Endothelial cell of umbilical vein (primary cell): ENCODE measurements at regions not wholly inside any gene's neighbourhood (a gene's known extent, or its start where the extent isn't known, plus 50 kb on each side); places are given as distances from the start of the nearest gene placed in this dataset.

Source experiments
- BruUV-seq: library from RNA; stranded (reverse); fragments of 400-500 nt; replicated peaks from 2 replicates; lab custom pipeline; 2021; lab: Mats Ljungman, UMichigan
- CTCF ChIA-PET: fragments of 300-600, 350-600 bp; sonication (Branson Sonifier 250); formaldehyde crosslinking; loops from one replicate; lab custom pipeline; 2021; ENCODE audit warnings: antibody characterized with exemption, inconsistent platforms; lab: Charles Lee
- POLR2A ChIA-PET: fragments of 300-600, 350-600 bp; sonication (Branson Sonifier 250); formaldehyde crosslinking; loops from one replicate; lab custom pipeline; 2021; ENCODE audit warnings: antibody characterized with exemption, inconsistent platforms; lab: Charles Lee
- DNase-seq: peaks from one replicate; pipeline ENCODE4 v3.0.0-alpha.2; 2011; ENCODE audit warnings: low read depth, low spot score
- FAIRE-seq: peaks from 2 replicates; lab custom pipeline; 2011; peaks lifted over from hg19 to GRCh38; lab: Jason Lieb, UNC
- H2AFZ ChIP-seq: 2 replicates; pipeline ENCODE4 v1.6.0; 2012; ENCODE audit warnings: low read depth, low read length, control low read depth, inconsistent platforms
- H3K27ac ChIP-seq: 2 replicates; pipeline ENCODE4 v1.5.1; 2011; ENCODE audit warnings: low read depth, mild to moderate bottlenecking, control low read depth, low read length, moderate library complexity; ENCODE audit not compliant: insufficient read depth
- H3K27me3 ChIP-seq, 2 experiments: 2 replicates each; pipeline versions ENCODE4 v1.6.0 to v1.6.1; 2011; ENCODE audit warnings: low read length in 2 of 2, mixed read lengths in 1 of 2; ENCODE audit not compliant: control insufficient read depth in 2 of 2, insufficient read depth in 2 of 2
- H3K36me3 ChIP-seq, 2 experiments: 2 replicates in 1 of 2; 3 replicates in 1 of 2; pipeline ENCODE4 v1.5.1; 2011; ENCODE audit warnings: low read length in 2 of 2, mild to moderate bottlenecking in 1 of 2, moderate library complexity in 1 of 2; ENCODE audit not compliant: control insufficient read depth in 2 of 2, insufficient read depth in 2 of 2; ENCODE audit errors: extremely low read depth in 1 of 2
- H3K4me1 ChIP-seq: 3 replicates; pipeline ENCODE4 v1.5.1; 2011; ENCODE audit warnings: mild to moderate bottlenecking, low read length; ENCODE audit not compliant: control insufficient read depth, insufficient read depth; ENCODE audit errors: extremely low read depth
- H3K4me2 ChIP-seq: 2 replicates; pipeline ENCODE4 v1.6.1; 2011; ENCODE audit warnings: low read length, control low read depth, mixed read lengths; ENCODE audit not compliant: insufficient read depth
- H3K4me3 ChIP-seq, 3 experiments: fragments of 200-600 bp in 1 of 3; sonication (generic), shearing (Covaris generic) in 1 of 3; replicated peaks in 1 of 3; 2 replicates each; pipeline ENCODE4 v1.5.1; 2011 to 2016; ENCODE audit warnings: control low read depth in 3 of 3, low read length in 3 of 3, mild to moderate bottlenecking in 2 of 3, inconsistent platforms in 1 of 3, low read depth in 1 of 3, moderate library complexity in 1 of 3; ENCODE audit not compliant: insufficient read depth in 1 of 3
- H3K79me2 ChIP-seq: 2 replicates; pipeline ENCODE4 v1.6.0; 2012; ENCODE audit warnings: low read length, inconsistent platforms; ENCODE audit not compliant: control insufficient read depth, insufficient read depth
- H3K9ac ChIP-seq: replicated peaks from 2 replicates; pipeline ENCODE3; 2011; ENCODE audit warnings: low read length, control low read depth; ENCODE audit not compliant: insufficient read depth; ENCODE audit errors: extremely low read depth
- H3K9me1 ChIP-seq: replicated peaks from 3 replicates; pipeline ENCODE4 v1.6.0; 2011; ENCODE audit warnings: mild to moderate bottlenecking, low read length; ENCODE audit not compliant: control insufficient read depth, insufficient read depth; ENCODE audit errors: extremely low read depth
- H3K9me3 ChIP-seq: replicated peaks from 2 replicates; pipeline ENCODE4 v1.5.1; 2012; ENCODE audit warnings: low read length, inconsistent platforms; ENCODE audit not compliant: control insufficient read depth, insufficient read depth
- H4K20me1 ChIP-seq: replicated peaks from 2 replicates; pipeline ENCODE3; 2011; ENCODE audit warnings: mild to moderate bottlenecking, low read length; ENCODE audit not compliant: control insufficient read depth, insufficient read depth; ENCODE audit errors: extremely low read depth
- CTCF ChIP-seq, 2 donors: IDR thresholded peaks; 1 replicate in 1 of 2; 2 replicates in 1 of 2; pipeline ENCODE4 v1.5.1; 2011; ENCODE audit warnings: low read length in 2 of 2, mild to moderate bottlenecking in 2 of 2, moderate library complexity in 2 of 2, control low read depth in 1 of 2, inconsistent platforms in 1 of 2, low read depth in 1 of 2; ENCODE audit not compliant: insufficient read depth in 1 of 2; ENCODE audit errors: extremely low read depth in 1 of 2
- EZH2 ChIP-seq: IDR thresholded peaks from 2 replicates; pipeline ENCODE4 v1.6.1; 2012; ENCODE audit warnings: borderline replicate concordance, low read depth, mild to moderate bottlenecking, moderate library complexity, low read length, inconsistent platforms; ENCODE audit not compliant: severe bottlenecking
- FOS ChIP-seq: IDR thresholded peaks from 2 replicates; pipeline ENCODE4 v1.6.1; 2011; ENCODE audit warnings: mild to moderate bottlenecking, low read length, moderate library complexity, borderline replicate concordance; ENCODE audit not compliant: insufficient read depth
- GATA2 ChIP-seq: IDR thresholded peaks from 2 replicates; pipeline ENCODE4 v1.7.0; 2011; ENCODE audit warnings: low read depth, mild to moderate bottlenecking, moderate library complexity, mixed read lengths, low read length; ENCODE audit not compliant: insufficient read length, insufficient read depth
- JUN ChIP-seq: IDR thresholded peaks from 2 replicates; pipeline ENCODE4 v1.6.1; 2011; ENCODE audit warnings: borderline replicate concordance, low read depth; ENCODE audit not compliant: insufficient read length, insufficient read depth
- MAX ChIP-seq: IDR thresholded peaks from 2 replicates; pipeline ENCODE4 v1.6.1; 2011; ENCODE audit not compliant: insufficient read depth, insufficient read length
- MYC ChIP-seq: IDR thresholded peaks from one replicate; pipeline ENCODE4 v1.6.1; 2011; ENCODE audit warnings: mild to moderate bottlenecking, low read depth, low read length
- POLR2A ChIP-seq: IDR thresholded peaks from 2 replicates; pipeline ENCODE4 v1.6.1; 2012; ENCODE audit warnings: low read depth, mild to moderate bottlenecking, control low read depth, low read length
- POLR2AphosphoS5 ChIP-seq: IDR thresholded peaks from 2 replicates; pipeline ENCODE4 v1.6.1; 2012; ENCODE audit warnings: low read depth, mild to moderate bottlenecking, control low read depth, low read length, moderate library complexity; ENCODE audit not compliant: insufficient read depth
- dilution Hi-C: fragments of 300-500 bp; cut with MboI; formaldehyde crosslinking; loops from one replicate; pipeline ENCODE4 v1.15.0; 2019; ENCODE audit warnings: low sequenced_read_pairs; ENCODE audit not compliant: extremely low pct_ligation_motif_present
- intact Hi-C: fragments of 100-400 bp; cut with micrococcal nuclease; formaldehyde crosslinking; loops from one replicate; pipeline ENCODE4 v1.10.0; 2022

DNA sequence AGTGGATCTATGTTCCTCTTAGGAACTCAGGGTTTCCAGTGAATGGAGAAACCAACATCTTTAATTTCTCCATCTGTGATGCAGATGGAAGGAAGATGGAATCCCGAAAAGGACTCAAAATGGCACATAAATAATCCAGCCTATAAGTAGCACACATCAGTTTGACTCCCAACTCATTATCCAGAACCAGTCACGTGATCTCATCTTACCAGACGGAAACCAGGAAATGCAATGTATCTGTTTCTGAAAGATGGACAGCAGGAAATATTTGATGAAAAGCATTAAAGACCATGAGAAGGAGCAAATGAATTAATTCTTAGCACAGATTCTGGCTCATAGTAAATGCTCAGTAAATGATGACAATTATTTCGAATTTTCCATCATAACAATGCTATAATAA, 443.1 kb upstream of the FMR1 start:
- Histone ChIP-seq H4K20me1 (no peaks in the 10 kb centered on the region), H3K79me2 (no peaks in the 10 kb centered on the region), H3K27ac (no peak overlapping the region), H3K9me1 (no peaks in the 10 kb centered on the region), H3K27me3 (no peaks in the 10 kb centered on the region), H3K9ac (no peak overlapping the region), H3K4me1 (no peaks in the 10 kb centered on the region), H2AFZ (no peak overlapping the region), H3K4me2 (no peak overlapping the region), H3K4me3 (no peak overlapping the region), H3K9me3 (no peaks in the 10 kb centered on the region), H3K36me3 (no peaks in the 10 kb centered on the region)
- POLR2A ChIA-PET = no interaction called here
- FAIRE-seq = no peak
- CTCF ChIA-PET = no interaction called here
- dilution Hi-C loops = no loop called here
- no peak for DNase-seq
- intact Hi-C loops = no loop called here
- no TSS peak for BruUV-seq
- no peak for TF ChIP-seq CTCF (IDR thresholded peaks at IDR 0.05; ENCODE audit: extremely low read depth in 1 of 2, insufficient read depth in 1 of 2, low read depth in 1 of 2, low read length in 2 of 2)

DNA sequence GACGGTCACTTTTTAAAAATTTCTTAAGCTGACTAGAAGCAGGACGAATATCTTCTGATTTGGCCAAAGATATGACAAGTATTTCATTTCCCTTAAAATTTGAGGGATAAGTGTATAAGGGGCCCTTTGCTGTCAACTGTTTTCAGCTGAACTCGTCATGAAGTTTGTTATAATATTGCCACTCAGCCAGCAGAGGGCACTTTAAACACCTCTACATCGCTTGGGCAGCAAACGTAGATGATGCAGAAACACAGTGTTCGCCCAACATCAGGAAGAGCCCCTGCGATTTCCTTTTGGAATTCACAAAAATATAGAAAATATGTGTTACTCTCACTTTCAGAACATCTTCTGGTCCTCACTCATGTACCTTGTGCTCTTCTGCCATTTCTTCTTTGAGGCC, 435.7 kb upstream of the FMR1 start:
- Histone ChIP-seq H3K9me1 (no peaks in the 10 kb centered on the region), H2AFZ (no peak overlapping the region), H3K36me3 (no peaks in the 10 kb centered on the region), H3K9ac (no peak overlapping the region), H4K20me1 (no peaks in the 10 kb centered on the region), H3K27me3 (no peaks in the 10 kb centered on the region), H3K4me3 (no peak overlapping the region), H3K4me2 (no peak overlapping the region), H3K9me3 (no peaks in the 10 kb centered on the region), H3K27ac (no peak overlapping the region), H3K4me1 (no peaks in the 10 kb centered on the region), H3K79me2 (no peaks in the 10 kb centered on the region)
- CTCF ChIA-PET = no interaction called here
- TF ChIP-seq JUN = no peak
- TF ChIP-seq POLR2AphosphoS5 = no peak
- no peak for TF ChIP-seq POLR2A
- TF ChIP-seq EZH2 = no peak
- TF ChIP-seq MAX = no peak
- TF ChIP-seq FOS = no peak
- TF ChIP-seq CTCF (IDR thresholded peaks at IDR 0.05; ENCODE audit: extremely low read depth in 1 of 2, insufficient read depth in 1 of 2, low read depth in 1 of 2, low read length in 2 of 2) = no peak
- no peak for TF ChIP-seq GATA2
- no peak for TF ChIP-seq MYC
- POLR2A ChIA-PET = no interaction called here
- intact Hi-C loops (no loop called here), dilution Hi-C loops (no loop called here)
- DNase-seq (no peak), FAIRE-seq (no peak)
- BruUV-seq = no TSS peak
